ENCODE measurements at regions not wholly inside any gene's neighbourhood (a gene's known extent, or its start where the extent isn't known, plus 50 kb on each side); places are given as distances from the start of the nearest gene placed in this dataset.
"Not testable (repeated sequence)": the region's sequence is repeated elsewhere in the genome, so short reads cannot be mapped to it uniquely, and the experiment has no call there.

GRCh38 chr5:71816307-71816706 lies 97.2 kb downstream of the CARTPT start:
- Histone ChIP-seq H4K20me1 (no peaks in the 10 kb centered on the region), H3K9ac (no peak overlapping the region), H3K36me3 (no peaks in the 10 kb centered on the region), H3K27ac (no peak overlapping the region), H3K9me3 (peaks cover 14% of the 10 kb centered on the region; the same call in 1 of the 2 replicates), H3K27me3 (no peaks in the 10 kb centered on the region), H3K4me2 (no peak overlapping the region), H3K4me3 (no peak overlapping the region), H3K4me1 (peaks cover 2% of the 10 kb centered on the region)
- TF ChIP-seq Cebpa-rat (IDR thresholded peaks at IDR 0.05): no peak

- TF ChIP-seq Cebpa-rat (IDR thresholded peaks at IDR 0.05): no peak
- H3K9ac ChIP-seq: no peak overlapping the region
- H3K27ac ChIP-seq: no peak overlapping the region
- H3K9me3 ChIP-seq: peaks cover 15% of the 10 kb centered on the region; the same call in 1 of the 2 replicates
- no peaks in the 10 kb centered on the region for H3K27me3 ChIP-seq
- no peak overlapping the region for H3K4me2 ChIP-seq
- no peaks in the 10 kb centered on the region for H4K20me1 ChIP-seq
- no peaks in the 10 kb centered on the region for H3K4me1 ChIP-seq
- H3K36me3 ChIP-seq: no peaks in the 10 kb centered on the region
- no peak overlapping the region for H3K4me3 ChIP-seq
Measured at GRCh38 chr5:71817891-71818290, 98.8 kb downstream of the CARTPT start.

GRCh38 chr5:71821029-71821428 lies 102.0 kb downstream of the CARTPT start:
- Histone ChIP-seq H3K4me3 (no peak overlapping the region), H3K9ac (no peak overlapping the region), H3K4me1 (no peaks in the 10 kb centered on the region), H4K20me1 (no peaks in the 10 kb centered on the region), H3K9me3 (peaks cover 28% of the 10 kb centered on the region), H3K4me2 (no peak overlapping the region), H3K27me3 (no peaks in the 10 kb centered on the region), H3K27ac (no peak overlapping the region), H3K36me3 (no peaks in the 10 kb centered on the region)
- TF ChIP-seq Cebpa-rat (IDR thresholded peaks at IDR 0.05): no peak

- not testable (repeated sequence) for H3K4me1 ChIP-seq, H3K4me3 ChIP-seq, H3K36me3 ChIP-seq, H3K9ac ChIP-seq, H4K20me1 ChIP-seq, H3K27ac ChIP-seq, H3K4me2 ChIP-seq, H3K27me3 ChIP-seq
- peaks cover 38% of the 10 kb centered on the region for H3K9me3 ChIP-seq
Measured at GRCh38 chr5:71822065-71822464, 103.0 kb downstream of the CARTPT start.

GRCh38 chr5:71825992-71826391 lies 106.9 kb downstream of the CARTPT start:
- Histone ChIP-seq H3K9me3 (peaks cover 51% of the 10 kb centered on the region), H3K36me3 (no peaks in the 10 kb centered on the region), H3K4me1 (peaks cover 20% of the 10 kb centered on the region), H3K27ac (no peak overlapping the region), H3K9ac (no peak overlapping the region), H3K4me2 (no peak overlapping the region), H4K20me1 (no peaks in the 10 kb centered on the region), H3K27me3 (no peaks in the 10 kb centered on the region), H3K4me3 (no peak overlapping the region)
- no peak for TF ChIP-seq Cebpa-rat (IDR thresholded peaks at IDR 0.05)

GRCh38 chr5:71828291-71829040 lies 109.4 kb downstream of the CARTPT start:
- no peak overlapping the region for H3K9ac ChIP-seq
- no peaks in the 10 kb centered on the region for H4K20me1 ChIP-seq
- H3K4me1 ChIP-seq: peaks cover 29% of the 10 kb centered on the region
- H3K4me3 ChIP-seq: no peak overlapping the region; the same call in 1 of the 2 replicates
- H3K9me3 ChIP-seq: peaks cover 47% of the 10 kb centered on the region
- H3K27ac ChIP-seq: no peak overlapping the region
- no peak for TF ChIP-seq Cebpa-rat (IDR thresholded peaks at IDR 0.05)
- no peak overlapping the region for H3K4me2 ChIP-seq
- no peaks in the 10 kb centered on the region for H3K36me3 ChIP-seq
- H3K27me3 ChIP-seq: no peaks in the 10 kb centered on the region

GRCh38 chr5:71829206-71829605 lies 110.1 kb downstream of the CARTPT start:
- no peak for TF ChIP-seq Cebpa-rat (IDR thresholded peaks at IDR 0.05)
- H3K36me3 ChIP-seq: no peaks in the 10 kb centered on the region
- peaks cover 47% of the 10 kb centered on the region for H3K9me3 ChIP-seq
- no peaks in the 10 kb centered on the region for H4K20me1 ChIP-seq
- peaks cover 29% of the 10 kb centered on the region for H3K4me1 ChIP-seq
- no peak overlapping the region for H3K27ac ChIP-seq
- peak overlapping the region; percentile 73 for H3K4me2 ChIP-seq
- no peaks in the 10 kb centered on the region for H3K27me3 ChIP-seq
- no peak overlapping the region for H3K9ac ChIP-seq
- peak overlapping the region; percentile 34 for H3K4me3 ChIP-seq

GRCh38 chr5:71830681-71831539 lies 111.8 kb downstream of the CARTPT start:
- Histone ChIP-seq H3K4me3 (no peak overlapping the region), H4K20me1 (no peaks in the 10 kb centered on the region), H3K27me3 (no peaks in the 10 kb centered on the region), H3K27ac (peak overlapping the region; percentile 69), H3K9ac (no peak overlapping the region), H3K9me3 (peaks cover 35% of the 10 kb centered on the region), H3K4me2 (peak overlapping the region; percentile 73), H3K4me1 (peaks cover 29% of the 10 kb centered on the region), H3K36me3 (no peaks in the 10 kb centered on the region)
- no peak for TF ChIP-seq Cebpa-rat (IDR thresholded peaks at IDR 0.05)

- H3K27ac ChIP-seq: no peak overlapping the region
- H3K27me3 ChIP-seq: no peaks in the 10 kb centered on the region
- no peak for TF ChIP-seq Cebpa-rat (IDR thresholded peaks at IDR 0.05)
- H3K9me3 ChIP-seq: peaks cover 14% of the 10 kb centered on the region
- no peak overlapping the region for H3K4me3 ChIP-seq
- no peaks in the 10 kb centered on the region for H3K36me3 ChIP-seq
- peaks cover 29% of the 10 kb centered on the region for H3K4me1 ChIP-seq
- no peak overlapping the region for H3K9ac ChIP-seq
- no peak overlapping the region for H3K4me2 ChIP-seq
- no peaks in the 10 kb centered on the region for H4K20me1 ChIP-seq
Measured at GRCh38 chr5:71832812-71833715, 114.0 kb downstream of the CARTPT start.
